HCT116 (cell line): ENCODE measurements at regions not wholly inside any gene's neighbourhood (a gene's known extent, or its start where the extent isn't known, plus 50 kb on each side); places are given as distances from the start of the nearest gene placed in this dataset.

Source experiments
- ATAC-seq: fragments of 200-7000 bp; cut with Tn5 transposase; 2 replicates; pipeline ENCODE4 v1.9.1; 2020; ENCODE audit warnings: mild to moderate bottlenecking, moderate library complexity
- BruUV-seq: library from RNA; stranded (reverse); fragments of 400-500 nt; replicated peaks from 2 replicates; lab custom pipeline; 2021; lab: Mats Ljungman, UMichigan
- CTCF ChIA-PET: fragments of 300-600 bp; sonication (Branson Sonifier 250); formaldehyde crosslinking; loops from one replicate; lab custom pipeline; 2021; ENCODE audit warnings: antibody characterized with exemption; lab: Charles Lee
- POLR2A ChIA-PET: fragments of 300-600, 350-600 bp; sonication (Branson Sonifier 250); formaldehyde crosslinking; loops from one replicate; lab custom pipeline; 2021; ENCODE audit warnings: antibody characterized with exemption; lab: Charles Lee
- RAD21 ChIA-PET, 2 experiments: fragments of 300-600 bp; sonication (Branson Sonifier 250); formaldehyde crosslinking; loops; one replicate each; lab custom pipeline; 2023; ENCODE audit warnings: low total read pairs in 2 of 2; ENCODE audit not compliant: uncharacterized antibody in 2 of 2, unreplicated experiment in 2 of 2, low non-redundant PET in 1 of 2; lab: Charles Lee
- DNase-seq: peaks from one replicate; pipeline ENCODE4 v3.0.0-alpha.2; 2010; ENCODE audit warnings: low read depth, low spot score
- H2AFZ ChIP-seq: fragments of 200-600 bp; shearing (Covaris generic), sonication (generic); 2 replicates; pipeline ENCODE4 v1.6.1; 2017; ENCODE audit warnings: low read depth, mixed run types, mixed read lengths, antibody characterized with exemption, low read length; ENCODE audit not compliant: poor library complexity, severe bottlenecking
- H3K27ac ChIP-seq: 2 replicates; pipeline ENCODE4 v1.5.1; 2012; ENCODE audit warnings: low read depth, low read length
- H3K27me3 ChIP-seq: fragments of 200-600 bp; sonication (generic); 2 replicates; pipeline ENCODE4 v1.6.1; 2016; ENCODE audit warnings: mixed run types, low read length, mixed read lengths; ENCODE audit not compliant: insufficient read depth
- H3K36me3 ChIP-seq, 2 experiments: fragments of 200-500 bp in 1 of 2; fragments of 200-600 bp in 1 of 2; sonication (Bioruptor generic) in 1 of 2; sonication (generic) in 1 of 2; 2 replicates each; pipeline versions ENCODE4 v1.5.1 to v1.6.1; 2014 to 2016; ENCODE audit warnings: low read length in 2 of 2, inconsistent platforms in 1 of 2, mixed read lengths in 1 of 2, mixed run types in 1 of 2; ENCODE audit not compliant: insufficient read depth in 2 of 2, control insufficient read depth in 1 of 2
- H3K4me1 ChIP-seq, 2 experiments: fragments of 200-600 bp in 1 of 2; sonication (generic) in 1 of 2; 2 replicates each; pipeline versions ENCODE4 v1.5.1 to v1.6.1; 2012 to 2017; ENCODE audit warnings: low read length in 2 of 2, inconsistent platforms in 1 of 2, mild to moderate bottlenecking in 1 of 2, mixed read lengths in 1 of 2, mixed run types in 1 of 2, moderate library complexity in 1 of 2; ENCODE audit not compliant: insufficient read depth in 2 of 2, control insufficient read depth in 1 of 2
- H3K4me2 ChIP-seq: fragments of 200-600 bp; sonication (generic); 2 replicates; pipeline ENCODE4 v1.6.1; 2017; ENCODE audit warnings: mixed run types, low read length, mixed read lengths
- H3K4me3 ChIP-seq, 2 experiments: fragments of 200-600 bp in 1 of 2; sonication (generic) in 1 of 2; replicated peaks in 1 of 2; 2 replicates each; pipeline ENCODE4 v1.5.1; 2011 to 2016; ENCODE audit warnings: low read length in 2 of 2, control low read depth in 1 of 2, low read depth in 1 of 2, mild to moderate bottlenecking in 1 of 2, mixed read lengths in 1 of 2, mixed run types in 1 of 2
- H3K79me2 ChIP-seq: fragments of 200-600 bp; sonication (generic); 2 replicates; pipeline ENCODE4 v1.6.1; 2017; ENCODE audit warnings: mild to moderate bottlenecking, mixed run types, low read length, moderate library complexity, mixed read lengths; ENCODE audit not compliant: insufficient read depth
- H3K9ac ChIP-seq: fragments of 200-600 bp; sonication (generic); 2 replicates; pipeline ENCODE4 v1.6.1; 2016; ENCODE audit warnings: low read length, mixed read lengths
- H3K9me2 ChIP-seq: fragments of 200-600 bp; sonication (generic), shearing (Covaris generic); 2 replicates; pipeline ENCODE4 v1.6.1; 2017; ENCODE audit warnings: mixed run types, mild to moderate bottlenecking, moderate library complexity; ENCODE audit not compliant: insufficient read depth
- H3K9me3 ChIP-seq, 2 experiments: fragments of 200-500 bp in 1 of 2; fragments of 200-600 bp in 1 of 2; sonication (Bioruptor generic) in 1 of 2; sonication (generic) in 1 of 2; 2 replicates each; pipeline ENCODE4 v1.6.1; 2014 to 2017; ENCODE audit warnings: low read length in 2 of 2, mixed read lengths in 2 of 2, inconsistent platforms in 1 of 2, low read depth in 1 of 2, mild to moderate bottlenecking in 1 of 2, mixed run types in 1 of 2, moderate library complexity in 1 of 2; ENCODE audit not compliant: control insufficient read depth in 1 of 2, insufficient read depth in 1 of 2
- H4K20me1 ChIP-seq: fragments of 200-600 bp; sonication (generic), shearing (Covaris generic); 2 replicates; pipeline ENCODE4 v1.6.1; 2017; ENCODE audit warnings: mixed run types, mild to moderate bottlenecking, moderate library complexity; ENCODE audit not compliant: insufficient read depth
- EGR1 ChIP-seq: IDR thresholded peaks from 2 replicates; pipeline ENCODE4 v1.6.1; 2012; ENCODE audit warnings: low read depth
- ELF1 ChIP-seq: IDR thresholded peaks from 2 replicates; pipeline ENCODE4 v1.6.1; 2012; ENCODE audit warnings: low read depth, borderline replicate concordance
- EZH2 ChIP-seq: fragments of 200-600 bp; sonication (generic); IDR thresholded peaks from 2 replicates; pipeline ENCODE4 v1.6.1; 2017; ENCODE audit warnings: antibody characterized with exemption, mixed run types
- FOSL1 ChIP-seq: IDR thresholded peaks from 2 replicates; pipeline ENCODE4 v1.6.1; 2012; ENCODE audit warnings: low read depth
- JUND ChIP-seq: IDR thresholded peaks from 2 replicates; pipeline ENCODE4 v1.6.1; 2012
- POLR2A ChIP-seq: IDR thresholded peaks from 2 replicates; pipeline ENCODE4 v1.7.0; 2011; ENCODE audit warnings: borderline replicate concordance; ENCODE audit not compliant: insufficient read depth, insufficient read length; ENCODE audit errors: extremely low read depth
- POLR2AphosphoS5 ChIP-seq: IDR thresholded peaks from 2 replicates; pipeline ENCODE4 v1.6.1; 2011; ENCODE audit warnings: mild to moderate bottlenecking, low read depth, low read length, moderate library complexity
- RAD21 ChIP-seq: IDR thresholded peaks from 2 replicates; pipeline ENCODE4 v1.6.1; 2012; ENCODE audit warnings: low read depth, mild to moderate bottlenecking
- SIN3A ChIP-seq: IDR thresholded peaks from 2 replicates; pipeline ENCODE4 v1.6.1; 2012; ENCODE audit warnings: low read depth
- SRF ChIP-seq: IDR thresholded peaks from 2 replicates; pipeline ENCODE4 v1.6.1; 2012; ENCODE audit warnings: low read depth
- TCF7L2 ChIP-seq: IDR thresholded peaks from 2 replicates; pipeline ENCODE4 v1.7.0; 2011; ENCODE audit warnings: borderline replicate concordance, inconsistent platforms; ENCODE audit not compliant: insufficient read depth, insufficient read length; ENCODE audit errors: extremely low read depth
- YY1 ChIP-seq: IDR thresholded peaks from 2 replicates; pipeline ENCODE4 v1.6.1; 2011; ENCODE audit warnings: low read length, low read depth, moderate library complexity, mild to moderate bottlenecking; ENCODE audit not compliant: insufficient replicate concordance; ENCODE audit errors: extremely low read depth
- ZFX ChIP-seq: fragments of 450-650 bp; IDR thresholded peaks from 2 replicates; pipeline ENCODE4 v1.6.1; 2017
- intact Hi-C: fragments of 100-400 bp; cut with micrococcal nuclease; formaldehyde crosslinking; loops from 2 replicates; pipeline ENCODE4 v1.10.0; 2022
- TF ChIP-seq, protein P1 (sequence below): IDR thresholded peaks from 2 replicates; pipeline ENCODE4 v1.6.1; 2012; ENCODE audit warnings: low read depth
- TF ChIP-seq, protein P2 (sequence below), 3 experiments: fragments of 200-600 bp in 1 of 3; sonication (generic) in 1 of 3; IDR thresholded peaks in 2 of 3; conservative IDR thresholded peaks in 1 of 3; 2 replicates each; pipeline ENCODE4 v1.5.1; 2012 to 2017; ENCODE audit warnings: low read depth in 2 of 3, low read length in 2 of 3, antibody characterized with exemption in 1 of 3, borderline replicate concordance in 1 of 3, control low read depth in 1 of 3, mild to moderate bottlenecking in 1 of 3, mixed read lengths in 1 of 3, mixed run types in 1 of 3, moderate library complexity in 1 of 3; ENCODE audit not compliant: insufficient read depth in 1 of 3

DNA sequence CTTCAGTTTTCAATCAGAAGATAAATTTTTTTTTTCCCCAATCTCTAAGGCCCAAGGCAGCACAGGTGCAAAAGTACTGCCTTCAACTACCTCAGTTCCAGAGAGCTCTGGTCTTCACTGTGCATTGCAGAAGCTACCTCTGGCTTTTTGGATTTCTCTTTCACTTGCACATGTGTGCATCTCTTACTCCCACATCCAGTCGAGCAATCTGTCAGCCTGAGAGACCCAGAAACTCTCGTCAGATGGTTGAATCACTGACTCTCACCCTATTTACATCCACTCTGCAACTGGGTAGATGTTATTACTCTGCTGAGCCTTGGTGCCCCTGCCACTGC is 813.8 kb downstream of the NR2F2 start:
- intact Hi-C loops: no loop called here

More for the DNA sequence above, 813.8 kb downstream of the NR2F2 start:
- CTCF ChIA-PET: no interaction called here
- no peak overlapping the region for H3K27ac ChIP-seq
- no TSS peak for BruUV-seq
- H3K9me3 ChIP-seq: peaks cover 0 to 5% of the 10 kb centered on the region in 2 experiments; a peak in 2 of 4 replicates
- H3K9ac ChIP-seq: no peak overlapping the region
- no peak overlapping the region for H3K4me3 ChIP-seq
- H3K4me1 ChIP-seq: no peaks in the 10 kb centered on the region
- RAD21 ChIA-PET: no interaction called here
- H3K27me3 ChIP-seq: no peaks in the 10 kb centered on the region
- H2AFZ ChIP-seq: no peak overlapping the region
- H4K20me1 ChIP-seq: no peaks in the 10 kb centered on the region
- no peaks in the 10 kb centered on the region for H3K9me2 ChIP-seq
- POLR2A ChIA-PET: no interaction called here
- H3K79me2 ChIP-seq: no peaks in the 10 kb centered on the region
- H3K36me3 ChIP-seq: no peaks in the 10 kb centered on the region
- DNase-seq (no peak), ATAC-seq (no peak)
- TF ChIP-seq TCF7L2 (no peak), ELF1 (no peak), ZFX (no peak), EGR1 (no peak), SRF (no peak), POLR2AphosphoS5 (no peak), JUND (no peak), RAD21 (no peak), POLR2A (no peak), SIN3A (no peak), EZH2 (no peak), FOSL1 (no peak), YY1 (no peak)
- TF ChIP-seq, protein P1, sequence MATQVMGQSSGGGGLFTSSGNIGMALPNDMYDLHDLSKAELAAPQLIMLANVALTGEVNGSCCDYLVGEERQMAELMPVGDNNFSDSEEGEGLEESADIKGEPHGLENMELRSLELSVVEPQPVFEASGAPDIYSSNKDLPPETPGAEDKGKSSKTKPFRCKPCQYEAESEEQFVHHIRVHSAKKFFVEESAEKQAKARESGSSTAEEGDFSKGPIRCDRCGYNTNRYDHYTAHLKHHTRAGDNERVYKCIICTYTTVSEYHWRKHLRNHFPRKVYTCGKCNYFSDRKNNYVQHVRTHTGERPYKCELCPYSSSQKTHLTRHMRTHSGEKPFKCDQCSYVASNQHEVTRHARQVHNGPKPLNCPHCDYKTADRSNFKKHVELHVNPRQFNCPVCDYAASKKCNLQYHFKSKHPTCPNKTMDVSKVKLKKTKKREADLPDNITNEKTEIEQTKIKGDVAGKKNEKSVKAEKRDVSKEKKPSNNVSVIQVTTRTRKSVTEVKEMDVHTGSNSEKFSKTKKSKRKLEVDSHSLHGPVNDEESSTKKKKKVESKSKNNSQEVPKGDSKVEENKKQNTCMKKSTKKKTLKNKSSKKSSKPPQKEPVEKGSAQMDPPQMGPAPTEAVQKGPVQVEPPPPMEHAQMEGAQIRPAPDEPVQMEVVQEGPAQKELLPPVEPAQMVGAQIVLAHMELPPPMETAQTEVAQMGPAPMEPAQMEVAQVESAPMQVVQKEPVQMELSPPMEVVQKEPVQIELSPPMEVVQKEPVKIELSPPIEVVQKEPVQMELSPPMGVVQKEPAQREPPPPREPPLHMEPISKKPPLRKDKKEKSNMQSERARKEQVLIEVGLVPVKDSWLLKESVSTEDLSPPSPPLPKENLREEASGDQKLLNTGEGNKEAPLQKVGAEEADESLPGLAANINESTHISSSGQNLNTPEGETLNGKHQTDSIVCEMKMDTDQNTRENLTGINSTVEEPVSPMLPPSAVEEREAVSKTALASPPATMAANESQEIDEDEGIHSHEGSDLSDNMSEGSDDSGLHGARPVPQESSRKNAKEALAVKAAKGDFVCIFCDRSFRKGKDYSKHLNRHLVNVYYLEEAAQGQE: no peak
- TF ChIP-seq, protein P2, sequence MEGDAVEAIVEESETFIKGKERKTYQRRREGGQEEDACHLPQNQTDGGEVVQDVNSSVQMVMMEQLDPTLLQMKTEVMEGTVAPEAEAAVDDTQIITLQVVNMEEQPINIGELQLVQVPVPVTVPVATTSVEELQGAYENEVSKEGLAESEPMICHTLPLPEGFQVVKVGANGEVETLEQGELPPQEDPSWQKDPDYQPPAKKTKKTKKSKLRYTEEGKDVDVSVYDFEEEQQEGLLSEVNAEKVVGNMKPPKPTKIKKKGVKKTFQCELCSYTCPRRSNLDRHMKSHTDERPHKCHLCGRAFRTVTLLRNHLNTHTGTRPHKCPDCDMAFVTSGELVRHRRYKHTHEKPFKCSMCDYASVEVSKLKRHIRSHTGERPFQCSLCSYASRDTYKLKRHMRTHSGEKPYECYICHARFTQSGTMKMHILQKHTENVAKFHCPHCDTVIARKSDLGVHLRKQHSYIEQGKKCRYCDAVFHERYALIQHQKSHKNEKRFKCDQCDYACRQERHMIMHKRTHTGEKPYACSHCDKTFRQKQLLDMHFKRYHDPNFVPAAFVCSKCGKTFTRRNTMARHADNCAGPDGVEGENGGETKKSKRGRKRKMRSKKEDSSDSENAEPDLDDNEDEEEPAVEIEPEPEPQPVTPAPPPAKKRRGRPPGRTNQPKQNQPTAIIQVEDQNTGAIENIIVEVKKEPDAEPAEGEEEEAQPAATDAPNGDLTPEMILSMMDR (IDR thresholded peaks at IDR 0.05 in 2 of 3, conservative IDR thresholded peaks at IDR 0.05 in 1 of 3; ENCODE audit: borderline replicate concordance in 1 of 3, insufficient read depth in 1 of 3, low read depth in 2 of 3, low read length in 2 of 3): no peak
- no peak overlapping the region for H3K4me2 ChIP-seq
